ENCODE measurements at regions not wholly inside any gene's neighbourhood (a gene's known extent, or its start where the extent isn't known, plus 50 kb on each side); places are given as distances from the start of the nearest gene placed in this dataset.

- TF ChIP-seq CTCF (IDR thresholded peaks at IDR 0.05) (no peak), POLR2AphosphoS5 (IDR thresholded peaks at IDR 0.05) (no peak), POLR2A (IDR thresholded peaks at IDR 0.05) (no peak)
These were observed 505.8 kb downstream of the GPAM start for GRCh38 chr10:111677759-111678158.
